GM23338 (cell line): ENCODE measurements at regions not wholly inside any gene's neighbourhood (a gene's known extent, or its start where the extent isn't known, plus 50 kb on each side); places are given as distances from the start of the nearest gene placed in this dataset.

Source experiments
- ATAC-seq: fragments of 200-7000 bp; cut with Tn5 transposase; 3 replicates; pipeline ENCODE4 v1.9.1; 2020
- DNase-seq: peaks from one replicate; pipeline ENCODE4 v3.0.0-alpha.2; 2015; ENCODE audit warnings: low spot score
- H2AFZ ChIP-seq: fragments of 200-600 bp; sonication (generic); 2 replicates; pipeline ENCODE4 v1.8.0; 2016; ENCODE audit warnings: antibody characterized with exemption, mild to moderate bottlenecking, moderate library complexity
- H3F3A ChIP-seq: fragments of 200-600 bp; sonication (generic); replicated peaks from 2 replicates; pipeline ENCODE4 v1.8.0; 2017; ENCODE audit warnings: antibody characterized with exemption, mixed run types, low read depth
- H3K27ac ChIP-seq: fragments of 200-600 bp; sonication (generic); 2 replicates; pipeline ENCODE4 v1.6.1; 2016; ENCODE audit warnings: low read depth
- H3K27me3 ChIP-seq: fragments of 200-600 bp; sonication (generic); 2 replicates; pipeline ENCODE4 v1.8.0; 2016; ENCODE audit warnings: mild to moderate bottlenecking, mixed run types, moderate library complexity; ENCODE audit not compliant: insufficient read depth
- H3K36me3 ChIP-seq: fragments of 200-600 bp; sonication (generic); 2 replicates; pipeline ENCODE4 v1.8.0; 2016; ENCODE audit warnings: mild to moderate bottlenecking; ENCODE audit not compliant: insufficient read depth
- H3K4me1 ChIP-seq: fragments of 200-600 bp; sonication (generic); 2 replicates; pipeline ENCODE4 v1.8.0; 2016; ENCODE audit warnings: mild to moderate bottlenecking, moderate library complexity; ENCODE audit not compliant: insufficient read depth
- H3K4me2 ChIP-seq: fragments of 200-600 bp; sonication (generic); 2 replicates; pipeline ENCODE4 v1.7.1; 2017; ENCODE audit warnings: mixed run types
- H3K4me3 ChIP-seq: fragments of 200-600 bp; sonication (generic); 2 replicates; pipeline ENCODE4 v1.6.1; 2016; ENCODE audit warnings: mixed run types
- H3K79me2 ChIP-seq: fragments of 200-600 bp; sonication (generic); replicated peaks from 2 replicates; pipeline ENCODE4 v1.8.0; 2017; ENCODE audit warnings: mild to moderate bottlenecking; ENCODE audit not compliant: insufficient read depth
- H3K9me2 ChIP-seq: fragments of 200-600 bp; sonication (generic); 2 replicates; pipeline ENCODE4 v1.8.0; 2017; ENCODE audit not compliant: insufficient read depth
- H4K20me1 ChIP-seq: fragments of 200-600 bp; sonication (generic); replicated peaks from 2 replicates; pipeline ENCODE4 v1.8.0; 2017; ENCODE audit warnings: mild to moderate bottlenecking; ENCODE audit not compliant: insufficient read depth
- H3K27ac Mint-ChIP-seq: 2 replicates; pipeline ENCODE4 v1.8.0; 2020; ENCODE audit warnings: inconsistent platforms, mild to moderate bottlenecking, moderate library complexity, mixed read lengths
- H3K27me3 Mint-ChIP-seq: 3 replicates; pipeline ENCODE4 v1.8.0; 2022; ENCODE audit warnings: low read depth, mild to moderate bottlenecking, moderate library complexity, mixed read lengths, inconsistent platforms; ENCODE audit not compliant: insufficient read depth, poor library complexity
- H3K36me3 Mint-ChIP-seq: 3 replicates; pipeline ENCODE4 v1.8.0; 2021; ENCODE audit warnings: low read depth, mild to moderate bottlenecking, inconsistent platforms, moderate library complexity, mixed read lengths
- H3K4me1 Mint-ChIP-seq: 3 replicates; pipeline ENCODE4 v1.8.0; 2020; ENCODE audit warnings: mild to moderate bottlenecking, inconsistent platforms, mixed read lengths
- H3K4me3 Mint-ChIP-seq: 3 replicates; pipeline ENCODE4 v1.8.0; 2021; ENCODE audit warnings: moderate library complexity, mild to moderate bottlenecking, inconsistent platforms, mixed read lengths
- H3K9me3 Mint-ChIP-seq: 3 replicates; pipeline ENCODE4 v1.8.0; 2020; ENCODE audit warnings: moderate library complexity, mild to moderate bottlenecking, inconsistent platforms, mixed read lengths
- CREB1 ChIP-seq: fragments of 250-450 bp; sonication (Bioruptor Pico); IDR thresholded peaks from 2 replicates; pipeline ENCODE4 v1.5.0; 2020; ENCODE audit warnings: low read depth, mild to moderate bottlenecking, moderate library complexity
- CTCF ChIP-seq, 2 experiments: fragments of 200-600 bp in 1 of 2; sonication (generic) in 1 of 2; conservative IDR thresholded peaks; 2 replicates each; pipeline versions ENCODE4 v1.5.1 to v1.6.1; 2016 to 2017; ENCODE audit warnings: antibody characterized with exemption in 2 of 2, low read depth in 2 of 2, mild to moderate bottlenecking in 2 of 2, moderate library complexity in 1 of 2
- NANOG ChIP-seq: IDR thresholded peaks from 2 replicates; pipeline ENCODE4 v1.6.1; 2016; ENCODE audit warnings: antibody characterized with exemption, borderline replicate concordance
- REST ChIP-seq: IDR thresholded peaks from one replicate; pipeline ENCODE4 v1.6.1; 2018; ENCODE audit warnings: antibody characterized with exemption; ENCODE audit not compliant: unreplicated experiment
- STAT1 ChIP-seq: IDR thresholded peaks from one replicate; pipeline ENCODE4 v1.6.1; 2016; ENCODE audit warnings: antibody characterized with exemption; ENCODE audit not compliant: unreplicated experiment
- ZNF331 ChIP-seq: fragments of 250-450 bp; sonication (Bioruptor Pico); IDR thresholded peaks from 2 replicates; pipeline ENCODE4 v1.5.0; 2020; ENCODE audit warnings: low read depth, mild to moderate bottlenecking, moderate library complexity
- ZNF462 ChIP-seq: fragments of 250-450 bp; sonication (Bioruptor Pico); IDR thresholded peaks from 2 replicates; pipeline ENCODE4 v1.5.0; 2020; ENCODE audit warnings: mild to moderate bottlenecking, moderate library complexity

GRCh38 chr19:32273483-32273882 lies 71.9 kb upstream of the ZNF507 start (continued):
- TF ChIP-seq CTCF (conservative IDR thresholded peaks at IDR 0.05; ENCODE audit: low read depth in 2 of 2) (no peak), CREB1 (CRISPR knock-in tag) (no peak)

- Histone ChIP-seq H2AFZ (peak overlapping the region; percentile 93), H3K27me3 (no peaks in the 10 kb centered on the region), H3K4me2 (no peak overlapping the region)
These were observed 58.3 kb upstream of the ZNF507 start for GRCh38 chr19:32287086-32287485.

More at GRCh38 chr19:32287086-32287485, 58.3 kb upstream of the ZNF507 start:
- Mint-ChIP-seq H3K27me3 (peaks cover 2% of the 10 kb centered on the region), H3K4me1 (peaks cover 8% of the 10 kb centered on the region; the same call in 1 of the 3 replicates), H3K36me3 (no peaks in the 10 kb centered on the region), H3K9me3 (no peaks in the 10 kb centered on the region), H3K27ac (peak overlapping the region; percentile 79; the same call in 1 of the 2 replicates), H3K4me3 (no peak overlapping the region)
- TF ChIP-seq ZNF462 (CRISPR knock-in tag) (no peak), ZNF331 (CRISPR knock-in tag) (no peak), REST (no peak), NANOG (no peak), STAT1 (no peak)
- H3K4me3 ChIP-seq = no peak overlapping the region
- H4K20me1 ChIP-seq = no peaks in the 10 kb centered on the region
- H3F3A ChIP-seq = no peaks in the 10 kb centered on the region
- DNase-seq = no peak
- H3K36me3 ChIP-seq = no peaks in the 10 kb centered on the region
- no peaks in the 10 kb centered on the region for H3K4me1 ChIP-seq
- ATAC-seq = no peak
- H3K9me2 ChIP-seq = no peaks in the 10 kb centered on the region
- no peak overlapping the region for H3K27ac ChIP-seq
- H3K79me2 ChIP-seq = no peaks in the 10 kb centered on the region
